ENCODE measurements at regions not wholly inside any gene's neighbourhood (a gene's known extent, or its start where the extent isn't known, plus 50 kb on each side); places are given as distances from the start of the nearest gene placed in this dataset.

- FAIRE-seq: no peak
These were observed 423.1 kb downstream of the MAFB start for GRCh38 chr20:40265825-40266533.

GRCh38 chr20:40262219-40262618 is 426.8 kb downstream of the MAFB start:
- no peak for FAIRE-seq

- no peak for FAIRE-seq
These were observed 430.1 kb downstream of the MAFB start for GRCh38 chr20:40258931-40259330.

GRCh38 chr20:40257763-40258162 is 431.3 kb downstream of the MAFB start:
- no peak for FAIRE-seq

GRCh38 chr20:40255365-40255764 is 433.7 kb downstream of the MAFB start:
- no peak for FAIRE-seq

- no peak for FAIRE-seq
These were observed 434.8 kb downstream of the MAFB start for GRCh38 chr20:40254023-40254772.

- FAIRE-seq: peak; percentile 73
These were observed 437.6 kb downstream of the MAFB start for GRCh38 chr20:40251284-40251932.

- FAIRE-seq: no peak
These were observed 439.2 kb downstream of the MAFB start for GRCh38 chr20:40249805-40250204.

- no peak for FAIRE-seq
These were observed 443.2 kb downstream of the MAFB start for GRCh38 chr20:40245829-40246228.

- FAIRE-seq: no peak
These were observed 444.8 kb downstream of the MAFB start for GRCh38 chr20:40244286-40244685.

GRCh38 chr20:40241596-40242343 is 447.3 kb downstream of the MAFB start:
- FAIRE-seq: no peak

GRCh38 chr20:40238511-40238910 is 450.5 kb downstream of the MAFB start:
- no peak for FAIRE-seq

GRCh38 chr20:40234593-40234992 is 454.4 kb downstream of the MAFB start:
- no peak for FAIRE-seq

- FAIRE-seq: no peak
These were observed 455.6 kb downstream of the MAFB start for GRCh38 chr20:40233406-40233805.

GRCh38 chr20:40232756-40233155 is 456.3 kb downstream of the MAFB start:
- no peak for FAIRE-seq

- FAIRE-seq: no peak
These were observed 456.8 kb downstream of the MAFB start for GRCh38 chr20:40232273-40232672.

GRCh38 chr20:40230486-40230885 is 458.6 kb downstream of the MAFB start:
- FAIRE-seq: no peak

- no peak for FAIRE-seq
These were observed 463.4 kb downstream of the MAFB start for GRCh38 chr20:40225596-40225995.

GRCh38 chr20:40223810-40224209 is 465.2 kb downstream of the MAFB start:
- FAIRE-seq: no peak

GRCh38 chr20:40218971-40219370 is 470.1 kb downstream of the MAFB start:
- FAIRE-seq: no peak

- FAIRE-seq: no peak
These were observed 470.6 kb downstream of the MAFB start for GRCh38 chr20:40218316-40218969.

GRCh38 chr20:40207655-40208054 is 481.4 kb downstream of the MAFB start:
- FAIRE-seq: no peak

- FAIRE-seq: no peak
These were observed 483.1 kb downstream of the MAFB start for GRCh38 chr20:40205971-40206370.
